Left kidney (tissue), 1 donor: ENCODE measurements at regions not wholly inside any gene's neighbourhood (a gene's known extent, or its start where the extent isn't known, plus 50 kb on each side); places are given as distances from the start of the nearest gene placed in this dataset.
"Not testable (repeated sequence)": the region's sequence is repeated elsewhere in the genome, so short reads cannot be mapped to it uniquely, and the experiment has no call there.

Source experiments
- DNase-seq: peaks from one replicate; pipeline ENCODE4 v3.0.0-alpha.2; 2013

- DNase-seq, result no peak
Observed at GRCh38 chr10:62996925-62997324, 136.2 kb upstream of the NRBF2 start.

GRCh38 chr10:62996516-62996915 lies 136.6 kb upstream of the NRBF2 start:
- DNase-seq, result no peak

- no peak for DNase-seq
Observed at GRCh38 chr10:62993121-62993520, 140.0 kb upstream of the NRBF2 start.

GRCh38 chr10:62992145-62992721 lies 140.9 kb upstream of the NRBF2 start:
- no peak for DNase-seq

- DNase-seq, result no peak
Observed at GRCh38 chr10:62990126-62990525, 143.0 kb upstream of the NRBF2 start.

- DNase-seq, result no peak
Observed at GRCh38 chr10:62985807-62986600, 147.1 kb upstream of the NRBF2 start.

GRCh38 chr10:62981096-62981495 lies 152.0 kb upstream of the NRBF2 start:
- DNase-seq, result no peak

- no peak for DNase-seq
Observed at GRCh38 chr10:62980687-62981086, 152.4 kb upstream of the NRBF2 start.

- DNase-seq, result no peak
Observed at GRCh38 chr10:62979921-62980320, 153.2 kb upstream of the NRBF2 start.

GRCh38 chr10:62978482-62978881 lies 154.6 kb upstream of the NRBF2 start:
- no peak for DNase-seq

- not testable (repeated sequence) for DNase-seq
Observed at GRCh38 chr10:62974795-62975194, 158.3 kb upstream of the NRBF2 start.

- no peak for DNase-seq
Observed at GRCh38 chr10:62972103-62972502, 155.9 kb upstream of the EGR2 start.

GRCh38 chr10:62964026-62964425 lies 147.9 kb upstream of the EGR2 start:
- DNase-seq, result no peak

GRCh38 chr10:62961951-62962523 lies 145.9 kb upstream of the EGR2 start:
- DNase-seq, result no peak

GRCh38 chr10:62960416-62960815 lies 144.2 kb upstream of the EGR2 start:
- DNase-seq, result no peak

- no peak for DNase-seq
Observed at GRCh38 chr10:62959553-62959952, 143.4 kb upstream of the EGR2 start.

- no peak for DNase-seq
Observed at GRCh38 chr10:62958980-62959379, 142.8 kb upstream of the EGR2 start.

GRCh38 chr10:62946278-62946677 lies 130.1 kb upstream of the EGR2 start:
- no peak for DNase-seq

GRCh38 chr10:62939698-62940097 lies 123.5 kb upstream of the EGR2 start:
- DNase-seq, result no peak

- no peak for DNase-seq
Observed at GRCh38 chr10:62938672-62939071, 122.5 kb upstream of the EGR2 start.

GRCh38 chr10:62937674-62938073 lies 121.5 kb upstream of the EGR2 start:
- DNase-seq, result no peak

GRCh38 chr10:62935022-62935421 lies 118.9 kb upstream of the EGR2 start:
- no peak for DNase-seq

- DNase-seq, result no peak
Observed at GRCh38 chr10:62934258-62934657, 118.1 kb upstream of the EGR2 start.

GRCh38 chr10:62928763-62929162 lies 112.6 kb upstream of the EGR2 start:
- DNase-seq, result not testable (repeated sequence)
